K562 (cell line): ENCODE measurements at regions not wholly inside any gene's neighbourhood (a gene's known extent, or its start where the extent isn't known, plus 50 kb on each side); places are given as distances from the start of the nearest gene placed in this dataset.

Experiments
- ATAC-seq: fragments of 200-7000 bp; cut with Tn5 transposase; 3 replicates; pipeline ENCODE4 v1.9.1; 2020; ENCODE audit warnings: moderate library complexity
- BruUV-seq: library from RNA; stranded (reverse); fragments of 400-500 nt; replicated peaks from 2 replicates; lab custom pipeline; 2021; lab: Mats Ljungman, UMichigan
- CTCF ChIA-PET: fragments of 300-600 bp; formaldehyde crosslinking; extraction: SDS; loops from one replicate; lab custom pipeline; 2021; ENCODE audit warnings: low intra/inter-chr PET ratio; lab: Yijun Ruan, JAX
- POLR2A ChIA-PET: fragments of 300-600, 350-650 bp; sonication (Branson Sonifier 250); formaldehyde crosslinking; extraction: SDS; loops from one replicate; lab custom pipeline; 2021; ENCODE audit warnings: antibody characterized with exemption, inconsistent platforms; lab: Yijun Ruan, JAX
- DNase-seq, 4 experiments: peaks; one replicate each; pipeline versions ENCODE4 v3.0.0 to v3.0.0-alpha.2; 2011 to 2018; ENCODE audit warnings: low spot score in 3 of 4, mixed read lengths in 3 of 4; ENCODE audit errors: extremely low read depth in 1 of 4
- FAIRE-seq: peaks from 2 replicates; lab custom pipeline; 2011; peaks lifted over from hg19 to GRCh38; lab: Jason Lieb, UNC
- H2AFZ ChIP-seq: 2 replicates; pipeline ENCODE4 v1.6.0; 2011; ENCODE audit warnings: low read depth, low read length, control low read depth, inconsistent platforms
- H3K27ac ChIP-seq: fragments of 200-600 bp; 3 replicates; pipeline ENCODE4 v1.8.0; 2011; ENCODE audit warnings: low read depth, mild to moderate bottlenecking, control low read depth, inconsistent platforms, low read length, moderate library complexity, mixed read lengths; ENCODE audit errors: extremely low read depth
- H3K27me3 ChIP-seq, 2 experiments: fragments of 300-600 bp in 1 of 2; 2 replicates in 1 of 2; 3 replicates in 1 of 2; pipeline versions ENCODE4 v1.6.0 to v1.8.0; 2011; ENCODE audit warnings: inconsistent platforms in 2 of 2, low read length in 2 of 2, mild to moderate bottlenecking in 1 of 2, mixed read lengths in 1 of 2, moderate library complexity in 1 of 2; ENCODE audit not compliant: control insufficient read depth in 2 of 2, insufficient read depth in 2 of 2
- H3K36me3 ChIP-seq: fragments of 300-600 bp; 3 replicates; pipeline ENCODE4 v1.8.0; 2011; ENCODE audit warnings: mild to moderate bottlenecking, low read length, inconsistent platforms; ENCODE audit not compliant: control insufficient read depth, insufficient read depth
- H3K4me1 ChIP-seq, 2 experiments: fragments of 200-600 bp in 1 of 2; replicated peaks in 1 of 2; 2 replicates in 1 of 2; 3 replicates in 1 of 2; pipeline versions ENCODE4 v1.5.1 to v1.8.0; 2011; ENCODE audit warnings: inconsistent platforms in 2 of 2, low read length in 2 of 2, mild to moderate bottlenecking in 1 of 2, mixed read lengths in 1 of 2, moderate library complexity in 1 of 2; ENCODE audit not compliant: control insufficient read depth in 2 of 2, insufficient read depth in 2 of 2
- H3K4me2 ChIP-seq: 2 replicates; pipeline ENCODE4 v1.6.1; 2011; ENCODE audit warnings: low read length, control low read depth, inconsistent platforms, mixed read lengths; ENCODE audit not compliant: insufficient read depth
- H3K4me3 ChIP-seq: fragments of 200-600 bp; sonication (generic), shearing (Covaris generic); 2 replicates; pipeline ENCODE4 v1.5.1; 2016; ENCODE audit warnings: control low read depth, inconsistent platforms
- H3K79me2 ChIP-seq: fragments of 200-600 bp; 3 replicates; pipeline ENCODE4 v1.8.0; 2011; ENCODE audit warnings: low read length, inconsistent platforms; ENCODE audit not compliant: control insufficient read depth, insufficient read depth
- H3K9ac ChIP-seq, 2 experiments: 2 replicates each; pipeline versions ENCODE4 v1.6.0 to v1.6.1; 2011; ENCODE audit warnings: low read depth in 2 of 2, low read length in 2 of 2, control low read depth in 1 of 2, inconsistent platforms in 1 of 2, mild to moderate bottlenecking in 1 of 2, mixed read lengths in 1 of 2; ENCODE audit not compliant: insufficient read depth in 1 of 2
- H3K9me1 ChIP-seq: one replicate; pipeline ENCODE4 v1.6.0; 2011; ENCODE audit warnings: inconsistent platforms, mild to moderate bottlenecking, low read length, moderate library complexity; ENCODE audit not compliant: control insufficient read depth, insufficient read depth
- H3K9me3 ChIP-seq: replicated peaks from 2 replicates; pipeline ENCODE4 v1.5.1; 2011; ENCODE audit warnings: low read depth, low read length, inconsistent platforms; ENCODE audit not compliant: control insufficient read depth, insufficient read depth
- H4K20me1 ChIP-seq: replicated peaks from 2 replicates; pipeline ENCODE4 v1.6.1; 2011; ENCODE audit warnings: low read length, inconsistent platforms, mixed read lengths; ENCODE audit not compliant: control insufficient read depth, insufficient read depth
- CBX5 ChIP-seq: IDR thresholded peaks from 2 replicates; pipeline ENCODE4 v1.6.1; 2014; ENCODE audit warnings: low read depth, borderline replicate concordance
- ETV6 ChIP-seq, 3 experiments: fragments of 150-350 bp in 1 of 3; sonication (generic) in 1 of 3; formaldehyde crosslinking in 1 of 3; IDR thresholded peaks; 2 replicates each; pipeline versions ENCODE4 v1.6.1 to v1.8.0; 2014 to 2022; ENCODE audit warnings: borderline replicate concordance in 2 of 3, low read depth in 2 of 3, antibody characterized with exemption in 1 of 3, low read length in 1 of 3, mild to moderate bottlenecking in 1 of 3, missing genetic modification reagents in 1 of 3
- PREB ChIP-seq: sonication (generic); formaldehyde crosslinking; IDR thresholded peaks from 2 replicates; pipeline ENCODE4 v1.8.1; 2023; ENCODE audit warnings: mild to moderate bottlenecking, missing genetic modification reagents
- ZNF316 ChIP-seq: fragments of 450-650 bp; IDR thresholded peaks from 2 replicates; pipeline ENCODE4 v1.6.1; 2016
- ZNF431 ChIP-seq: sonication (generic); formaldehyde crosslinking; IDR thresholded peaks from 2 replicates; pipeline ENCODE4 v1.8.0; 2022; ENCODE audit warnings: mild to moderate bottlenecking, missing genetic modification reagents
- WGBS: fragments of 100-300 bp; shearing (Covaris generic); methylation state at CpG from one replicate; pipeline ENCODE4 v1.1.6; 2016; ENCODE audit warnings: low coverage, mixed read lengths; ENCODE audit not compliant: insufficient coverage; ENCODE audit errors: missing lambda C conversion rate; 5-methylcytosine and 5-hydroxymethylcytosine counted together
- in situ Hi-C: fragments of 300-500 bp; cut with MboI; formaldehyde crosslinking; loops from 4 replicates; pipeline ENCODE4 v1.15.0; 2018; ENCODE audit warnings: inconsistent platforms, mixed read lengths
- intact Hi-C: fragments of 100-400 bp; cut with micrococcal nuclease; formaldehyde crosslinking; loops from 2 replicates; pipeline ENCODE4 v1.14.2; 2022

- CTCF ChIA-PET = no interaction called here
- intact Hi-C loops = no loop called here
- FAIRE-seq (no peak), ATAC-seq (no peak), DNase-seq (no peak)
- no peaks in the 10 kb centered on the region for H3K36me3 ChIP-seq
- no peaks in the 10 kb centered on the region for H3K9me1 ChIP-seq
- H3K27me3 ChIP-seq = no peaks in the 10 kb centered on the region
- H3K4me1 ChIP-seq = no peaks in the 10 kb centered on the region
- WGBS = 5% methylated on average over 2 of the region's 2 CpGs
- TF ChIP-seq ETV6 (IDR thresholded peaks at IDR 0.05; ENCODE audit: borderline replicate concordance in 1 of 2, low read depth in 2 of 2, low read length in 1 of 2) (no peak), ETV6 (CRISPR knock-in tag; IDR thresholded peaks at IDR 0.05; ENCODE audit: borderline replicate concordance) (no peak), ZNF431 (CRISPR knock-in tag) (no peak), CBX5 (no peak), ZNF316 (0 out of 2 replicates have a peak, but pooled peaks have one; percentile 11), PREB (no peak)
- no peaks in the 10 kb centered on the region for H4K20me1 ChIP-seq
- H3K27ac ChIP-seq = no peak overlapping the region
- no peak overlapping the region for H3K4me2 ChIP-seq
- POLR2A ChIA-PET = no interaction called here
- BruUV-seq = no TSS peak
- no peak overlapping the region for H2AFZ ChIP-seq
- no peaks in the 10 kb centered on the region for H3K79me2 ChIP-seq
- in situ Hi-C loops = no loop called here
- no peak overlapping the region for H3K9ac ChIP-seq
- no peaks in the 10 kb centered on the region for H3K9me3 ChIP-seq
- no peak overlapping the region for H3K4me3 ChIP-seq
Measured at GRCh38 chr3:35183927-35184675, 455.2 kb upstream of the ARPP21 start.
